ENCODE measurements at regions not wholly inside any gene's neighbourhood (a gene's known extent, or its start where the extent isn't known, plus 50 kb on each side); places are given as distances from the start of the nearest gene placed in this dataset.

DNA sequence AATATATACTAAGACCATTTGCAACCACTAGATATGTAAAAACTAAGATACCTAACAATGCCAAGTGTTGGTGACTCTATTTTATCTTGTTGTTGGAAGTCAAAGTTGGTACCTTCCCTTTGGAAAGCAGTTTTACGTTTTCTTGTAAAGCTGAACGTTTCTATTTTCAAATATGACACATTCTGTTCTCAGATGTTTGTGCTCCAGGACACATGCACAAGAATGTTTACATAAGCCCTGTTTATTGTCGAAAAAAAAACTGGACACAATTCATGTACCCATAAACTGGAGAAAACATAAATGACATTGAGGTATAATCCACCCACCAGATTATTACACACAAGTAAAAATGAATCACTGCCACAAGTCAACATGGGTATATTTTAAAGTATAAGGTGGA lies 967.4 kb downstream of the BCL11B start (continued):
- TF ChIP-seq ZNF329 (CRISPR knock-in tag; IDR thresholded peaks at IDR 0.05; ENCODE audit: low read depth) = no peak
- TF ChIP-seq ATAD3A (CRISPR knock-in tag; IDR thresholded peaks at IDR 0.05) = no peak
- TF ChIP-seq GATAD1 (CRISPR knock-in tag; IDR thresholded peaks at IDR 0.05) = no peak
- no peak for TF ChIP-seq NCOR1 (IDR thresholded peaks at IDR 0.05; ENCODE audit: borderline replicate concordance, low read length)
- TF ChIP-seq ZNF549 (CRISPR knock-in tag; IDR thresholded peaks at IDR 0.05) = no peak

DNA sequence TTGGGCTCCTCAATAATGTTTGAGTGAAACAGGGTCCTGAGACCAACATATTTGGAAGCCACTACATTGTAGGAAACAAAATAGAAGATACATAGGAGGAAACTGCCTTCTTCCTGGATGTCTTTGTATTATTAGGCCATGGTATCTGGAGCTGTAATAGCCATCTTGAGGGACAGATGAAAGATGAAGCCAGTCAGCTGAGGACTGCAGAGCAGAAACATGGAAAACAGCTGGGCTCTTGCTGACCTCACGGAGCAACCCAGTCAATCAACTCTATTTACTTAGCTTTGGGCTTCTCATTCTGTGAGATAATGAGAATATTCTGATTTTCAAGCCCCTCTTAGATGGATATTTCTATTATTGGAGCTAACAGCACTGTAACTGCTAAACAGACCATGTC lies 962.4 kb downstream of the BCL11B start:
- FAIRE-seq (no peak), DNase-seq (ENCODE audit: low spot score) (no peak), ATAC-seq (no peak)
- CTCF ChIA-PET (ENCODE audit: low intra/inter-chr PET ratio, low total read pairs) = no interaction called here
- H3K9ac ChIP-seq (ENCODE audit: insufficient read depth, low read depth, low read length) = no peak overlapping the region
- no peak overlapping the region for H2AFZ ChIP-seq (ENCODE audit: low read length)
- H4K20me1 ChIP-seq (ENCODE audit: insufficient read depth, low read length) = no peaks in the 10 kb centered on the region
- TF ChIP-seq KDM5B (CRISPR knock-in tag; IDR thresholded peaks at IDR 0.05; ENCODE audit: borderline replicate concordance) (no peak), SOX5 (CRISPR knock-in tag; IDR thresholded peaks at IDR 0.05; ENCODE audit: borderline replicate concordance) (no peak), SNAPC5 (CRISPR knock-in tag; IDR thresholded peaks at IDR 0.05; ENCODE audit: borderline replicate concordance) (no peak), ZSCAN9 (CRISPR knock-in tag; IDR thresholded peaks at IDR 0.05; ENCODE audit: borderline replicate concordance) (no peak), KDM2A (CRISPR knock-in tag; IDR thresholded peaks at IDR 0.05; ENCODE audit: borderline replicate concordance, low read depth) (no peak), SIN3A (IDR thresholded peaks at IDR 0.05; ENCODE audit: borderline replicate concordance, low read depth, low read length) (no peak), NAIF1 (CRISPR knock-in tag; IDR thresholded peaks at IDR 0.05; ENCODE audit: borderline replicate concordance) (no peak), ZNF230 (CRISPR knock-in tag; IDR thresholded peaks at IDR 0.05) (no peak)
- TF ChIP-seq, protein P1, sequence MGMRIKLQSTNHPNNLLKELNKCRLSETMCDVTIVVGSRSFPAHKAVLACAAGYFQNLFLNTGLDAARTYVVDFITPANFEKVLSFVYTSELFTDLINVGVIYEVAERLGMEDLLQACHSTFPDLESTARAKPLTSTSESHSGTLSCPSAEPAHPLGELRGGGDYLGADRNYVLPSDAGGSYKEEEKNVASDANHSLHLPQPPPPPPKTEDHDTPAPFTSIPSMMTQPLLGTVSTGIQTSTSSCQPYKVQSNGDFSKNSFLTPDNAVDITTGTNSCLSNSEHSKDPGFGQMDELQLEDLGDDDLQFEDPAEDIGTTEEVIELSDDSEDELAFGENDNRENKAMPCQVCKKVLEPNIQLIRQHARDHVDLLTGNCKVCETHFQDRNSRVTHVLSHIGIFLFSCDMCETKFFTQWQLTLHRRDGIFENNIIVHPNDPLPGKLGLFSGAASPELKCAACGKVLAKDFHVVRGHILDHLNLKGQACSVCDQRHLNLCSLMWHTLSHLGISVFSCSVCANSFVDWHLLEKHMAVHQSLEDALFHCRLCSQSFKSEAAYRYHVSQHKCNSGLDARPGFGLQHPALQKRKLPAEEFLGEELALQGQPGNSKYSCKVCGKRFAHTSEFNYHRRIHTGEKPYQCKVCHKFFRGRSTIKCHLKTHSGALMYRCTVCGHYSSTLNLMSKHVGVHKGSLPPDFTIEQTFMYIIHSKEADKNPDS (CRISPR knock-in tag; IDR thresholded peaks at IDR 0.05) = no peak
- TF ChIP-seq, protein P2, sequence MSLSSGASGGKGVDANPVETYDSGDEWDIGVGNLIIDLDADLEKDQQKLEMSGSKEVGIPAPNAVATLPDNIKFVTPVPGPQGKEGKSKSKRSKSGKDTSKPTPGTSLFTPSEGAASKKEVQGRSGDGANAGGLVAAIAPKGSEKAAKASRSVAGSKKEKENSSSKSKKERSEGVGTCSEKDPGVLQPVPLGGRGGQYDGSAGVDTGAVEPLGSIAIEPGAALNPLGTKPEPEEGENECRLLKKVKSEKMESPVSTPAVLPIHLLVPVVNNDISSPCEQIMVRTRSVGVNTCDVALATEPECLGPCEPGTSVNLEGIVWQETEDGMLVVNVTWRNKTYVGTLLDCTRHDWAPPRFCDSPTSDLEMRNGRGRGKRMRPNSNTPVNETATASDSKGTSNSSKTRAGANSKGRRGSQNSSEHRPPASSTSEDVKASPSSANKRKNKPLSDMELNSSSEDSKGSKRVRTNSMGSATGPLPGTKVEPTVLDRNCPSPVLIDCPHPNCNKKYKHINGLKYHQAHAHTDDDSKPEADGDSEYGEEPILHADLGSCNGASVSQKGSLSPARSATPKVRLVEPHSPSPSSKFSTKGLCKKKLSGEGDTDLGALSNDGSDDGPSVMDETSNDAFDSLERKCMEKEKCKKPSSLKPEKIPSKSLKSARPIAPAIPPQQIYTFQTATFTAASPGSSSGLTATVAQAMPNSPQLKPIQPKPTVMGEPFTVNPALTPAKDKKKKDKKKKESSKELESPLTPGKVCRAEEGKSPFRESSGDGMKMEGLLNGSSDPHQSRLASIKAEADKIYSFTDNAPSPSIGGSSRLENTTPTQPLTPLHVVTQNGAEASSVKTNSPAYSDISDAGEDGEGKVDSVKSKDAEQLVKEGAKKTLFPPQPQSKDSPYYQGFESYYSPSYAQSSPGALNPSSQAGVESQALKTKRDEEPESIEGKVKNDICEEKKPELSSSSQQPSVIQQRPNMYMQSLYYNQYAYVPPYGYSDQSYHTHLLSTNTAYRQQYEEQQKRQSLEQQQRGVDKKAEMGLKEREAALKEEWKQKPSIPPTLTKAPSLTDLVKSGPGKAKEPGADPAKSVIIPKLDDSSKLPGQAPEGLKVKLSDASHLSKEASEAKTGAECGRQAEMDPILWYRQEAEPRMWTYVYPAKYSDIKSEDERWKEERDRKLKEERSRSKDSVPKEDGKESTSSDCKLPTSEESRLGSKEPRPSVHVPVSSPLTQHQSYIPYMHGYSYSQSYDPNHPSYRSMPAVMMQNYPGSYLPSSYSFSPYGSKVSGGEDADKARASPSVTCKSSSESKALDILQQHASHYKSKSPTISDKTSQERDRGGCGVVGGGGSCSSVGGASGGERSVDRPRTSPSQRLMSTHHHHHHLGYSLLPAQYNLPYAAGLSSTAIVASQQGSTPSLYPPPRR (CRISPR knock-in tag; IDR thresholded peaks at IDR 0.05; ENCODE audit: borderline replicate concordance) = no peak
- peaks cover 72% of the 10 kb centered on the region for H3K9me3 ChIP-seq (ENCODE audit: low read length)
- no peaks in the 10 kb centered on the region for H3K79me2 ChIP-seq (ENCODE audit: insufficient read depth, low read length)
- BruUV-seq (replicated peaks) = no TSS peak
- no peak overlapping the region for H3K4me3 ChIP-seq (replicated peaks in 1 of 3; ENCODE audit: insufficient read depth in 1 of 3, low read depth in 2 of 3, low read length in 3 of 3)
- POLR2A ChIA-PET = no interaction called here
- H3K4me2 ChIP-seq (ENCODE audit: low read depth, low read length) = no peak overlapping the region
- no peaks in the 10 kb centered on the region for H3K4me1 ChIP-seq (ENCODE audit: insufficient read depth, low read length)
- intact Hi-C loops (cut with micrococcal nuclease; ENCODE audit: unreplicated experiment) = no loop called here
- no peaks in the 10 kb centered on the region for H3K36me3 ChIP-seq (replicated peaks in 1 of 2; ENCODE audit: control insufficient read depth in 1 of 2, insufficient read depth in 2 of 2, low read length in 2 of 2)
- 0% methylated on average over 1 of the region's 1 CpG for WGBS (ENCODE audit: low lambda C conversion rate)
- H3K27ac ChIP-seq (ENCODE audit: extremely low read length, insufficient read depth, low read length) = no peak overlapping the region
- in situ Hi-C loops (cut with HindIII; ENCODE audit: extremely low pct_ligation_motif_present, low pct_unique_long_range_greater_than_20kb) = no loop called here
- no peaks in the 10 kb centered on the region for H3K27me3 ChIP-seq (ENCODE audit: control insufficient read depth in 1 of 2, insufficient read depth in 2 of 2, low read length in 2 of 2)

Data from HepG2 (cell line).